Hepatic stellate cell (primary cell): ENCODE measurements at regions not wholly inside any gene's neighbourhood (a gene's known extent, or its start where the extent isn't known, plus 50 kb on each side); places are given as distances from the start of the nearest gene placed in this dataset.
"Not testable (repeated sequence)": the region's sequence is repeated elsewhere in the genome, so short reads cannot be mapped to it uniquely, and the experiment has no call there.

ENCODE experiments used
- DNase-seq: peaks from one replicate; pipeline ENCODE4 v3.0.0; 2011; ENCODE audit warnings: low spot score

GRCh38 chr4:151561551-151562256 is 152.7 kb downstream of the FHIP1A start:
- DNase-seq: no peak

- no peak for DNase-seq
Observed at GRCh38 chr4:151563194-151563593, 154.2 kb downstream of the FHIP1A start.

DNA sequence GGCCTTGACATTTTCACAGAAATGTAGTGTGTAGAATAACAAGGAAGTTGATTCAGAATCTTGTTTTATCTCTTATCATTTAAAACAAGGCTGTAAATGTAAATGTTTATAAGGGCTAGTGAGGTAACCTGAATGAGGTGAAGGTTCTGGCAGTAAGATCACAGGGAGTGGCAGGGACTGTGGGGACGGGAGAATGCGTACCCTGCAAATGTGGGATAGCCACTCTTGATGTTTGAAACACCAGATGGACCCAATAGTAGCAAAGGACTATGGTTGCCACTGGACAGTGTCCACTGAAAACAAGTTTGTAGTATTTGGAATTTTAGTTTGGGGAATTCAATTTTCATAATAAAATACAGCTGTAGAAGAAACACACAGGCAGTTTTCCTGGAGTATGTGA is 155.3 kb downstream of the FHIP1A start:
- DNase-seq: no peak

- no peak for DNase-seq
Observed at GRCh38 chr4:151565583-151565982, 156.6 kb downstream of the FHIP1A start.

- no peak for DNase-seq
Observed at GRCh38 chr4:151566053-151566452, 157.1 kb downstream of the FHIP1A start.

DNA sequence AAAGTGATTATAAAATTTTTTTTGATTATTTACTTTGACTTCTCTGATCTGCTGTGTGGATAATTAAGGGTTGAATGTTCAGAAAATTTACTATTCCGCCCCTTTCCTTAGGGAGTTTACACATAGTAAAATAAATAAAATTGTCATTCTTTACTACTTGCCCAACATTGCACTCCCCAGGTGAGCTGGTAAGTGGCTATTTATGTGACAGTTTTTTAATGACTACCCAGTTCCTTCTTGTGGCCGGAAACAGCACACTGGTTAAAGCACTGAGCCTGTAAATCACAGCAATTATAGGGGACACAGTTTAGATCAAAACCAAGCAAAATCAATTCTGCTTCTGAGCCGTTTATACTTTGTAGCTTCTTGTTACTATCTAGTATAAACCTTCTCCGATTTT is 158.1 kb downstream of the FHIP1A start:
- DNase-seq: no peak

GRCh38 chr4:151568966-151569365 is 160.0 kb downstream of the FHIP1A start:
- DNase-seq: no peak

DNA sequence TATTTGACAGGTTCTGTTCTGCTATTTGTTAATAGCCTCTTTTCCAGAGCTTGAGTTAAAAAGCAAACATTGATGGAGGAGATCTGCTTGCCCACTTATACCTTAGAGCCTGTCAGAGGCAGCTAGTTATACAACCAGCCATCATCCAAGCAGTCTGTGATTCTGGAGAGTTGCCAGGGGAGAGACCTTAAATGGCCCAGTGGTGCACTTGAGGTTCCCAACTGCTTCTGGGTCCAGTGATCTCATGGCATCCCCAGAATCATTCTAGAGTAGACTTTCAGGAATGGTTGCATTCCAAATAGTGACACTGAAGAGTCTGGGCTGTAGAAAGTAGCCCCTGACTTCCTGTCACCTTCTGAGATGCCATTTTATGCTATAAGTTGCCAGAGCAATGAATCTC is 160.7 kb downstream of the FHIP1A start:
- DNase-seq: no peak

GRCh38 chr4:151573474-151573873 is 164.5 kb downstream of the FHIP1A start:
- no peak for DNase-seq

DNA sequence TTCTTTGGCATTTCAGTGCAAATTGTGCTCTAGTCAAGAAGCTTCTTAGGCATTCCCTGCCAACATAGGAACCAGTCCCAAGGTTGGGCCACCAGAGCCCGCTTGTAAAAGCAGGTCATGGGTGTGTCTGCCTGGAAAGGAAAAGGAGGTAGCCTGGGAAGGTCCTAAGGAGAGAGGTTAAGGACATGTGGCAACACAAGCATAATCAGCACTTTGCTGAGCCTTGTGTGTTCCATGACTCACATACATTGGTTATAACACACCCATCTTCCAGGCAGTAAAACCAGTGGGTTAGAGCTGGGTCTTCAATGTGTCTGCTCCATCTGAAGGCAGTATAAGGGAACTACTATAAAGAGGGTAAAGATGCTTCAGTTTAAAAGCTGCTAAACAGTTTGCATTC is 165.0 kb downstream of the FHIP1A start:
- DNase-seq: no peak

GRCh38 chr4:151574968-151575367 is 166.0 kb downstream of the FHIP1A start:
- no peak for DNase-seq

- no peak for DNase-seq
Observed at GRCh38 chr4:151575646-151576045, 166.7 kb downstream of the FHIP1A start.

- no peak for DNase-seq
Observed at GRCh38 chr4:151576627-151577026, 167.7 kb downstream of the FHIP1A start.

GRCh38 chr4:151581570-151581969 is 172.6 kb downstream of the FHIP1A start:
- DNase-seq: no peak

DNA sequence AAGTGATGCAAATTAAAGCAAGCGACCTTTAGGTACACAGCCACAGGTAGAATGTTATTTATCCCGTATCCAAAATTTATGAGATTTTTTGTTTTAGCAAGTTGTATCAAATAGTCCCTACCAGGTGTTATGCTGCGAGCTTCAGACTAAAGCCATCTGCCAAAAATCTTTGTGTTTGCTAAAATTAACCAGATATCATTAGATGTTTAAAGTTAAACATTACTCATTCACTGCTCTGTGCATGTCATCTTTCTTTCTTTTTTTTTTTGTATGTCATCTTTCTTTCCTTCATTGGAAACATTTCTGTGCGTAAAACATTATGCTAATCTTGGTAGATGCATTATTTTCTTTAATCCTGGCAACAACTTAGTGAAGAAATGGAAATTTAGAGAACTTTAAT is 173.1 kb downstream of the FHIP1A start:
- DNase-seq: no peak

GRCh38 chr4:151583157-151583914 is 174.4 kb downstream of the FHIP1A start:
- DNase-seq: no peak

GRCh38 chr4:151584101-151584500 is 175.1 kb downstream of the FHIP1A start:
- DNase-seq: no peak

DNA sequence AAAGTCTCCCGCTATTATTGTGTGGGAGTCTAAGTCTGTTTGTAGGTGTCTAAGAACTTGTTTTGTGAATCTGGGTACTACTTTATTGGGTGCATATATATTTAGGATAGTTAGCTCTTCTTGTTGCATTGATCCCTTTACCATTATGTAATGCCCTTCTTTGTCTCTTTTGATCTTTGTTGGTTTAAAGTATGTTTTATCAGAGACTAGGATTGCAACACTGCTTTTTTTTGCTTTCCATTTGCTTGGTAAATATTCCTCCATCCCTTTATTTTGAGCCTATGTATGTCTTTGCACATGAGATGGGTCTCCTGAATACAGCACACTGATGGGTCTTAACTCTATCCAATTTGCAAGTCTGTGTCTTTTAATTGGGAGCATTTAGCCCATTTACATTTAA is 165.2 kb downstream of the GATB start:
- DNase-seq: not testable (repeated sequence)

- not testable (repeated sequence) for DNase-seq
Observed at GRCh38 chr4:151597691-151598090, 163.1 kb downstream of the GATB start.

GRCh38 chr4:151599863-151600262 is 160.9 kb downstream of the GATB start:
- DNase-seq: no peak

DNA sequence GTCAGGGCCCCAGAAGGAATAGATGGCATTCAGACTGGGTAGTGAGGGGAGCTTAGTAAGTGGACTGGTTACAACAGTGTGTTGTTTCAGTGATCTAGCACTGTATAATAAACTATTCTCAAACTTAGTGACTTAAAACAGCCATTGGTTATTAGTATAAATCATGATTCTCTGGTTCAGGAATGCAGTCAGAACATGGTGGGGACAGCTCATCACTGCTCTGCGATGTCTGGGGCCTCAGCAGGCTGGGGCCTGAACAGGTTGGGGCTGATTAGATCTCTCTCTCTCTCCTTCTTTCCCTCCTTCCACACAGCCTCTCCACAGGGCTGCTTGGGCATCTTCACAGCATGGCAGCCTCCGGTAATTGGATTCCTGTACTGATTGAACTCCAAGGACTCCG is 160.4 kb downstream of the GATB start:
- peak; percentile 15 for DNase-seq

DNA sequence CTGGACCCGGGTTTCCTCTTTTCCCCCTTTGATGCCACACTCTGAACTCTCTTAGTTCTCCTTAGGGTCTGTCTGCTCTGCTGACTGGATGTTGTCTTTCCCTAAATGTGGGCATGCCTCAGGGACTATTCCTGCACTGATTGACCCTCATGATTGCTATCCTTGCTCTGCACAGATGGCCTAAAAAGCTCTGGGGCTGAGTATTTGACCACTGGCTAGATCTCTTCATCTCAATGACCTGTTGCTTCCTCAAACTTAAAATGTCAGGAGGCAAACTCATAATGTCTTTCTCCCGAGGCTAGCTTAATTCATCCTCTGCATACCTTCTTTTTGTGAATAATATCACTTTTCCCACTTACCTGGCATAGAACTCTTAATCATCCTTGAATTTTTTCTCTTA is 157.4 kb downstream of the GATB start:
- no peak for DNase-seq

- DNase-seq: peak; percentile 20
Observed at GRCh38 chr4:151604238-151604637, 156.6 kb downstream of the GATB start.

DNA sequence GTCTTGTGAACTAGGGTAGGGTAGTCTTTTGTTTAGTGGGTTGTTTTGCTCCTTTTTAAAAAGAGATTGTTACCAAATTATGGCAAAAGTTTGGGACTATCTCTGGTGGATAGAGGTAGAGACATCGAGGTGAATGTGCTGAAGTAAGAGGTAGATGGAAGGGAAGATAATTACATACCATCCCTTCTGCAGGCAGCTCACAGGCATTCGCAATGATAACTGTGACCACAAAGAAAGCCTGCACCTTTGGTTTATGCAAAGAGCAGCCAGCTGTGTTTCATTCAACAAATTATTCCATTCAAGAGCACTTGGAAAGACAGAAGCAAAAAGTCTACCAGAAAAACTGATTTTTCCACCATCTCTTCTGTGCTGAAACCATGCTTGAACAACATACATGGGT is 155.6 kb downstream of the GATB start:
- no peak for DNase-seq
